HG02973 (cell line): ENCODE measurements at regions not wholly inside any gene's neighbourhood (a gene's known extent, or its start where the extent isn't known, plus 50 kb on each side); places are given as distances from the start of the nearest gene placed in this dataset.

ENCODE experiments used
- ATAC-seq: cut with Tn5 transposase; IDR thresholded peaks from one replicate; pipeline ENCODE4 v1.9.1; 2021; ENCODE audit warnings: moderate library complexity; ENCODE audit not compliant: unreplicated experiment

GRCh38 chr1:229075716-229076115, 195.2 kb upstream of the RAB4A start:
- no peak for ATAC-seq

- ATAC-seq = no peak
Observed at GRCh38 chr1:229076195-229076594, 194.7 kb upstream of the RAB4A start.

- no peak for ATAC-seq
Observed at GRCh38 chr1:229079016-229079595, 191.8 kb upstream of the RAB4A start.

- ATAC-seq = no peak
Observed at GRCh38 chr1:229080361-229080760, 190.6 kb upstream of the RAB4A start.

GRCh38 chr1:229085291-229085690, 185.6 kb upstream of the RAB4A start:
- no peak for ATAC-seq

GRCh38 chr1:229086091-229086490, 184.8 kb upstream of the RAB4A start:
- no peak for ATAC-seq

- no peak for ATAC-seq
Observed at GRCh38 chr1:229086686-229087085, 184.2 kb upstream of the RAB4A start.

GRCh38 chr1:229087339-229087738, 183.6 kb upstream of the RAB4A start:
- no peak for ATAC-seq

GRCh38 chr1:229087906-229088305, 183.0 kb upstream of the RAB4A start:
- ATAC-seq = no peak

GRCh38 chr1:229088711-229089110, 182.2 kb upstream of the RAB4A start:
- ATAC-seq = no peak

- ATAC-seq = no peak
Observed at GRCh38 chr1:229089586-229090208, 181.2 kb upstream of the RAB4A start.

GRCh38 chr1:229091721-229092136, 179.2 kb upstream of the RAB4A start:
- ATAC-seq = no peak

- ATAC-seq = no peak
Observed at GRCh38 chr1:229092377-229093237, 178.3 kb upstream of the RAB4A start.

- no peak for ATAC-seq
Observed at GRCh38 chr1:229093238-229093540, 177.7 kb upstream of the RAB4A start.

GRCh38 chr1:229093609-229094336, 177.1 kb upstream of the RAB4A start:
- no peak for ATAC-seq

- no peak for ATAC-seq
Observed at GRCh38 chr1:229094476-229095311, 176.2 kb upstream of the RAB4A start.

- no peak for ATAC-seq
Observed at GRCh38 chr1:229095325-229095724, 175.6 kb upstream of the RAB4A start.

GRCh38 chr1:229097356-229097755, 173.6 kb upstream of the RAB4A start:
- ATAC-seq = no peak

GRCh38 chr1:229098361-229098760, 172.6 kb upstream of the RAB4A start:
- no peak for ATAC-seq

- no peak for ATAC-seq
Observed at GRCh38 chr1:229098903-229099578, 171.9 kb upstream of the RAB4A start.
